ENCODE measurements at regions not wholly inside any gene's neighbourhood (a gene's known extent, or its start where the extent isn't known, plus 50 kb on each side); places are given as distances from the start of the nearest gene placed in this dataset.

- Histone ChIP-seq H3K27me3 (no peaks in the 10 kb centered on the region), H3K36me3 (no peaks in the 10 kb centered on the region), H3K4me1 (peaks cover 0 to 8% (median 6%) of the 10 kb centered on the region in 4 donors), H3K4me3 (no peak overlapping the region), H3K27ac (no peak overlapping the region), H3K9me3 (peaks cover 0 to 2% of the 10 kb centered on the region in 2 donors)
- DNase-seq: no peak
- no peak for TF ChIP-seq POLR2A (IDR thresholded peaks at IDR 0.05)
- no peak for TF ChIP-seq POLR2AphosphoS5 (IDR thresholded peaks at IDR 0.05)
- TF ChIP-seq CTCF (IDR thresholded peaks at IDR 0.05): no peak
- no peak for TF ChIP-seq EP300 (IDR thresholded peaks at IDR 0.05; ENCODE audit: low read depth)
- intact Hi-C loops (cut with DNase I; ENCODE audit: low total_unique reads) (no loop called here), in situ Hi-C loops (cut with MboI; ENCODE audit: low pct_ligation_motif_present in 1 of 4, low pct_unique_long_range_greater_than_20kb in 1 of 4, low sequenced_read_pairs in 3 of 4) (no loop called here)
- WGBS, 2 donors (ENCODE audit: low coverage in 1 of 2): 63 to 90% methylated on average over 4 of the region's 4 CpGs
Measured at GRCh38 chr15:39338251-39338650, 242.6 kb upstream of the THBS1 start.

GRCh38 chr15:39340903-39341645 is 239.8 kb upstream of the THBS1 start:
- in situ Hi-C loops (cut with MboI; ENCODE audit: low pct_ligation_motif_present in 1 of 4, low pct_unique_long_range_greater_than_20kb in 1 of 4, low sequenced_read_pairs in 3 of 4): no loop called here
- no peaks in the 10 kb centered on the region for H3K27me3 ChIP-seq
- no peak overlapping the region for H3K27ac ChIP-seq
- WGBS, 2 donors (ENCODE audit: low coverage in 1 of 2): 79 to 85% methylated on average over 9 to 13 of the region's 13 CpGs
- no peaks in the 10 kb centered on the region for H3K36me3 ChIP-seq
- H3K4me1 ChIP-seq: no peaks in the 10 kb centered on the region
- TF ChIP-seq CTCF (IDR thresholded peaks at IDR 0.05) (no peak), POLR2A (IDR thresholded peaks at IDR 0.05) (no peak), EP300 (IDR thresholded peaks at IDR 0.05; ENCODE audit: low read depth) (no peak), POLR2AphosphoS5 (IDR thresholded peaks at IDR 0.05) (no peak)
- DNase-seq: no peak
- intact Hi-C loops (cut with DNase I; ENCODE audit: low total_unique reads): no loop called here
- H3K9me3 ChIP-seq: peaks cover 0 to 2% of the 10 kb centered on the region in 2 donors
- H3K4me3 ChIP-seq: no peak overlapping the region

- no peaks in the 10 kb centered on the region for H3K36me3 ChIP-seq
- no peak for TF ChIP-seq CTCF (IDR thresholded peaks at IDR 0.05)
- no peak for TF ChIP-seq POLR2A (IDR thresholded peaks at IDR 0.05)
- TF ChIP-seq EP300 (IDR thresholded peaks at IDR 0.05; ENCODE audit: low read depth): no peak
- no peak for TF ChIP-seq POLR2AphosphoS5 (IDR thresholded peaks at IDR 0.05)
- intact Hi-C loops (cut with DNase I; ENCODE audit: low total_unique reads) (no loop called here), in situ Hi-C loops (cut with MboI; ENCODE audit: low pct_ligation_motif_present in 1 of 4, low pct_unique_long_range_greater_than_20kb in 1 of 4, low sequenced_read_pairs in 3 of 4) (no loop called here)
- H3K4me1 ChIP-seq: no peaks in the 10 kb centered on the region
- no peak for DNase-seq
- no peak overlapping the region for H3K27ac ChIP-seq
- H3K4me3 ChIP-seq: no peak overlapping the region
- no peaks in the 10 kb centered on the region for H3K27me3 ChIP-seq
- WGBS, 2 donors (ENCODE audit: low coverage in 1 of 2): 53 to 54% methylated on average over 3 of the region's 3 CpGs
- H3K9me3 ChIP-seq: peaks cover 0 to 2% of the 10 kb centered on the region in 2 donors
Measured at GRCh38 chr15:39344662-39345141, 236.2 kb upstream of the THBS1 start.

GRCh38 chr15:39345176-39345575 is 235.7 kb upstream of the THBS1 start:
- intact Hi-C loops (cut with DNase I; ENCODE audit: low total_unique reads) (no loop called here), in situ Hi-C loops (cut with MboI; ENCODE audit: low pct_ligation_motif_present in 1 of 4, low pct_unique_long_range_greater_than_20kb in 1 of 4, low sequenced_read_pairs in 3 of 4) (no loop called here)
- H3K9me3 ChIP-seq: peaks cover 0 to 2% of the 10 kb centered on the region in 2 donors
- H3K36me3 ChIP-seq: no peaks in the 10 kb centered on the region
- H3K4me1 ChIP-seq: no peaks in the 10 kb centered on the region
- no peaks in the 10 kb centered on the region for H3K27me3 ChIP-seq
- H3K27ac ChIP-seq: no peak overlapping the region
- no peak for DNase-seq
- WGBS, 2 donors (ENCODE audit: low coverage in 1 of 2): 50 to 80% methylated on average over 2 to 3 of the region's 3 CpGs
- no peak for TF ChIP-seq POLR2AphosphoS5 (IDR thresholded peaks at IDR 0.05)
- TF ChIP-seq POLR2A (IDR thresholded peaks at IDR 0.05): no peak
- no peak for TF ChIP-seq EP300 (IDR thresholded peaks at IDR 0.05; ENCODE audit: low read depth)
- TF ChIP-seq CTCF (IDR thresholded peaks at IDR 0.05): no peak
- H3K4me3 ChIP-seq: no peak overlapping the region

Measured in transverse colon (tissue), 4 donors.